Colonic mucosa (tissue), 4 donors: ENCODE measurements at regions not wholly inside any gene's neighbourhood (a gene's known extent, or its start where the extent isn't known, plus 50 kb on each side); places are given as distances from the start of the nearest gene placed in this dataset.

Experiments used
- DNase-seq: peaks from one replicate; pipeline ENCODE4 v3.0.0-alpha.2; 2020
- H3K27ac ChIP-seq: fragments of 200-600 bp; one replicate; pipeline ENCODE4 v1.8.0; 2021
- H3K27me3 ChIP-seq: fragments of 200-600 bp; one replicate; pipeline ENCODE4 v1.8.0; 2021
- H3K36me3 ChIP-seq: fragments of 200-600 bp; one replicate; pipeline ENCODE4 v1.8.0; 2021
- H3K4me1 ChIP-seq: fragments of 200-600 bp; one replicate; pipeline ENCODE4 v1.8.0; 2021; ENCODE audit warnings: mild to moderate bottlenecking
- H3K4me3 ChIP-seq: fragments of 200-600 bp; one replicate; pipeline ENCODE4 v1.8.0; 2021
- H3K9ac ChIP-seq, 2 donors: one replicate each; pipeline ENCODE4 v1.7.0; 2013; ENCODE audit warnings: control low read depth in 2 of 2, low read depth in 2 of 2, low read length in 2 of 2
- H3K9me3 ChIP-seq: fragments of 200-600 bp; one replicate; pipeline ENCODE4 v1.8.0; 2021
- CTCF ChIP-seq: fragments of 200-600 bp; IDR thresholded peaks from one replicate; pipeline ENCODE4 v1.8.0; 2022; ENCODE audit warnings: antibody characterized with exemption, mild to moderate bottlenecking
- intact Hi-C: fragments of 100-400 bp; cut with DNase I; formaldehyde crosslinking; loops from one replicate; pipeline ENCODE4 v1.14.1; 2022
- donor health status: healthy.
- donor health status: DM: no; HTN: no; CAD: no.
- donor health status: DM: no; HTN: no; CAD: no.

GRCh38 chr5:38048400-38048799, 208.6 kb upstream of the GDNF start:
- intact Hi-C loops = no loop called here
- Histone ChIP-seq H3K27me3 (no peaks in the 10 kb centered on the region), H3K27ac (no peak overlapping the region), H3K4me3 (no peak overlapping the region), H3K9me3 (no peaks in the 10 kb centered on the region), H3K4me1 (no peaks in the 10 kb centered on the region), H3K36me3 (no peaks in the 10 kb centered on the region), H3K9ac (no peak overlapping the region)
- TF ChIP-seq CTCF = no peak
- no peak for DNase-seq

GRCh38 chr5:38046103-38046502, 206.3 kb upstream of the GDNF start:
- no peak for TF ChIP-seq CTCF
- H3K9ac ChIP-seq = no peak overlapping the region
- H3K4me1 ChIP-seq = no peaks in the 10 kb centered on the region
- intact Hi-C loops = no loop called here
- H3K9me3 ChIP-seq = no peaks in the 10 kb centered on the region
- H3K27ac ChIP-seq = no peak overlapping the region
- H3K4me3 ChIP-seq = no peak overlapping the region
- DNase-seq = no peak
- no peaks in the 10 kb centered on the region for H3K36me3 ChIP-seq
- H3K27me3 ChIP-seq = no peaks in the 10 kb centered on the region

- H3K4me3 ChIP-seq = no peak overlapping the region
- no peaks in the 10 kb centered on the region for H3K9me3 ChIP-seq
- TF ChIP-seq CTCF = no peak
- H3K9ac ChIP-seq = no peak overlapping the region
- H3K27ac ChIP-seq = no peak overlapping the region
- intact Hi-C loops = no loop called here
- H3K36me3 ChIP-seq = no peaks in the 10 kb centered on the region
- no peaks in the 10 kb centered on the region for H3K27me3 ChIP-seq
- DNase-seq = no peak
- H3K4me1 ChIP-seq = no peaks in the 10 kb centered on the region
Measured at GRCh38 chr5:38045446-38045845, 205.6 kb upstream of the GDNF start.

- no peaks in the 10 kb centered on the region for H3K4me1 ChIP-seq
- H3K9me3 ChIP-seq = no peaks in the 10 kb centered on the region
- no peak overlapping the region for H3K9ac ChIP-seq
- no peak overlapping the region for H3K27ac ChIP-seq
- intact Hi-C loops = no loop called here
- no peak overlapping the region for H3K4me3 ChIP-seq
- no peak for TF ChIP-seq CTCF
- DNase-seq = no peak
- no peaks in the 10 kb centered on the region for H3K36me3 ChIP-seq
- no peaks in the 10 kb centered on the region for H3K27me3 ChIP-seq
Measured at GRCh38 chr5:38039826-38040225, 200.0 kb upstream of the GDNF start.

GRCh38 chr5:38039091-38039490, 199.2 kb upstream of the GDNF start:
- Histone ChIP-seq H3K4me1 (no peaks in the 10 kb centered on the region), H3K9ac (no peak overlapping the region), H3K27ac (no peak overlapping the region), H3K4me3 (no peak overlapping the region), H3K27me3 (no peaks in the 10 kb centered on the region), H3K9me3 (no peaks in the 10 kb centered on the region), H3K36me3 (no peaks in the 10 kb centered on the region)
- no peak for TF ChIP-seq CTCF
- intact Hi-C loops = no loop called here
- DNase-seq = no peak

- no peaks in the 10 kb centered on the region for H3K36me3 ChIP-seq
- no peak overlapping the region for H3K9ac ChIP-seq
- no peak for TF ChIP-seq CTCF
Measured at GRCh38 chr5:38036765-38037164, 196.9 kb upstream of the GDNF start.

More at GRCh38 chr5:38036765-38037164, 196.9 kb upstream of the GDNF start:
- no peak for DNase-seq
- H3K4me1 ChIP-seq = no peaks in the 10 kb centered on the region
- intact Hi-C loops = no loop called here
- H3K27me3 ChIP-seq = no peaks in the 10 kb centered on the region
- H3K4me3 ChIP-seq = no peak overlapping the region
- no peaks in the 10 kb centered on the region for H3K9me3 ChIP-seq
- no peak overlapping the region for H3K27ac ChIP-seq
